Thyroid gland (tissue), 4 donors: ENCODE measurements at regions not wholly inside any gene's neighbourhood (a gene's known extent, or its start where the extent isn't known, plus 50 kb on each side); places are given as distances from the start of the nearest gene placed in this dataset.

Experiments
- CTCF ChIP-seq, 6 experiments: fragments of 200-600 bp in 3 of 6; fragments of 450-650 bp in 3 of 6; sonication (generic) in 3 of 6; IDR thresholded peaks; one replicate each; pipeline ENCODE4 v1.5.1; 2016 to 2019; ENCODE audit warnings: antibody characterized with exemption in 6 of 6, mild to moderate bottlenecking in 2 of 6, inconsistent platforms in 1 of 6, moderate library complexity in 1 of 6
- POLR2A ChIP-seq, 2 donors: fragments of 450-650 bp; IDR thresholded peaks; one replicate each; pipeline ENCODE4 v1.6.1; 2017; ENCODE audit warnings: antibody characterized with exemption in 2 of 2, mild to moderate bottlenecking in 2 of 2, moderate library complexity in 1 of 2

DNA sequence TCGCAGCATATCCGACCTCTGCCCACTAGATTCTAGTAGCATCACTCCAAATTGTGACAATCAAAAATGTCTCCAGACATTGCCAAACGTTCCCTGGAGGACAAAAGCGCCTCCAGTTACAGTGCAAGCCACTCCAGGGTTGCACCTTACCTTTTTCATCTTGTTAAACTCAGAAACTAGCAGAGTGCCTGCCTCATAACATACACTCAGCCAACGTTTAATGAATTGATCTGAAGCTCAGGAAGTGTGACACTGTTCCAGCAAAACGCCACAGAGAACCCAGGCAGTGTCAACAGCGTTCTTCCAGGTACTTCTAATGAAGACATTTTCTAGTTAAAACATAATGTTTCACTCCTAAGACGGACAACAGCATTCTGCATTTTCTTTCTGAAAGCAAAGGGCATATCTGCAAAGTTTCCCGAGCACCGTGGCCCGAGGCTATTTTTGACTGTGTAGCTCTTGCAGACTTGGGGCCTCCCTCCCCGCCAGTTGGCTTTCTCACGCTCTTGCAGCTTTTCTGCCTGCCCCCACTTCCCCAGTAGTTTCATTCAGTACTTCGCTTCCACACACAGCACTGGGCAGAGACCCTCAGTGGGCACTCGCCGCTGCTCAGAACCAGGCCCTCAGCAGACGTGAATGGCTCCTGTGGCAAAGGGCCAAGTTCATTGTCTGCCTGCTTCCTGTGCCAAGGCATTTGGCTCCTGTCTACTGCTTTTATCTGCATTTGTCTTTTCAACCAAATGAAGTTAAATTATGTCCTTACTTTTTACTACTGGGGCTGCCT, 133.4 kb upstream of the TTC29 start:
- TF ChIP-seq CTCF (IDR thresholded peaks at IDR 0.05), result no peak
- no peak for TF ChIP-seq POLR2A (IDR thresholded peaks at IDR 0.05)
